ENCODE measurements at regions not wholly inside any gene's neighbourhood (a gene's known extent, or its start where the extent isn't known, plus 50 kb on each side); places are given as distances from the start of the nearest gene placed in this dataset.

- DNase-seq (ENCODE audit: low spot score): no peak
- TF ChIP-seq CTCF (IDR thresholded peaks at IDR 0.05; ENCODE audit: extremely low read depth, missing control alignments): no peak
Measured at GRCh38 chr2:82412021-82412420, 2047.1 kb downstream of the SUCLG1 start.

- no peak for DNase-seq (ENCODE audit: low spot score)
- no peak for TF ChIP-seq CTCF (IDR thresholded peaks at IDR 0.05; ENCODE audit: extremely low read depth, missing control alignments)
Measured at GRCh38 chr2:82411071-82411470, 2048.0 kb downstream of the SUCLG1 start.

- TF ChIP-seq CTCF (IDR thresholded peaks at IDR 0.05; ENCODE audit: extremely low read depth, missing control alignments): no peak
- DNase-seq (ENCODE audit: low spot score): no peak
Measured at GRCh38 chr2:82395531-82395930, 2063.5 kb downstream of the SUCLG1 start.

- DNase-seq (ENCODE audit: low spot score): no peak
- no peak for TF ChIP-seq CTCF (IDR thresholded peaks at IDR 0.05; ENCODE audit: extremely low read depth, missing control alignments)
Measured at GRCh38 chr2:82391386-82391785, 2067.7 kb downstream of the SUCLG1 start.

- DNase-seq (ENCODE audit: low spot score): no peak
- no peak for TF ChIP-seq CTCF (IDR thresholded peaks at IDR 0.05; ENCODE audit: extremely low read depth, missing control alignments)
Measured at GRCh38 chr2:82355622-82356021, 2051.1 kb upstream of the LRRTM1 start.

GRCh38 chr2:82345910-82346309 lies 2041.4 kb upstream of the LRRTM1 start:
- no peak for DNase-seq (ENCODE audit: low spot score)
- no peak for TF ChIP-seq CTCF (IDR thresholded peaks at IDR 0.05; ENCODE audit: extremely low read depth, missing control alignments)

- no peak for TF ChIP-seq CTCF (IDR thresholded peaks at IDR 0.05; ENCODE audit: extremely low read depth, missing control alignments)
- no peak for DNase-seq (ENCODE audit: low spot score)
Measured at GRCh38 chr2:82344670-82345069, 2040.1 kb upstream of the LRRTM1 start.

All from GM20000 (cell line).